Neural progenitor cell (in vitro differentiated cells): ENCODE measurements at regions not wholly inside any gene's neighbourhood (a gene's known extent, or its start where the extent isn't known, plus 50 kb on each side); places are given as distances from the start of the nearest gene placed in this dataset.

Source experiments
- DNase-seq: peaks from one replicate; pipeline ENCODE4 v3.0.0-alpha.2; 2016; ENCODE audit warnings: low spot score
- H2AFZ ChIP-seq: fragments of 200-600 bp; sonication (generic); replicated peaks from 2 replicates; pipeline ENCODE4 v1.6.1; 2016; ENCODE audit warnings: antibody characterized with exemption
- H3F3A ChIP-seq: fragments of 200-600 bp; sonication (generic); 2 replicates; pipeline ENCODE4 v1.6.1; 2016; ENCODE audit warnings: antibody characterized with exemption, low read depth
- H3K27ac ChIP-seq: fragments of 200-600 bp; sonication (generic); 2 replicates; pipeline ENCODE4 v1.5.1; 2016; ENCODE audit warnings: mild to moderate bottlenecking
- H3K27me3 ChIP-seq: fragments of 200-600 bp; sonication (generic); 2 replicates; pipeline ENCODE4 v1.6.1; 2016; ENCODE audit warnings: mild to moderate bottlenecking, moderate library complexity
- H3K36me3 ChIP-seq: fragments of 200-600 bp; sonication (generic); 2 replicates; pipeline ENCODE4 v1.5.1; 2016
- H3K4me1 ChIP-seq: fragments of 200-600 bp; sonication (generic); 2 replicates; pipeline ENCODE4 v1.6.1; 2016; ENCODE audit warnings: mixed run types
- H3K4me2 ChIP-seq: fragments of 200-600 bp; sonication (generic); 2 replicates; pipeline ENCODE4 v1.6.1; 2016
- H3K4me3 ChIP-seq: fragments of 200-600 bp; sonication (generic); 2 replicates; pipeline ENCODE4 v1.5.1; 2016
- H3K79me2 ChIP-seq: fragments of 200-600 bp; sonication (generic); 2 replicates; pipeline ENCODE4 v1.6.1; 2016; ENCODE audit warnings: low read depth
- H3K9ac ChIP-seq: fragments of 200-600 bp; sonication (generic); 2 replicates; pipeline ENCODE4 v1.6.1; 2016
- H3K9me3 ChIP-seq: fragments of 200-600 bp; sonication (generic); 2 replicates; pipeline ENCODE4 v1.5.1; 2016; ENCODE audit warnings: low read depth
- H4K20me1 ChIP-seq: fragments of 200-600 bp; sonication (generic); 2 replicates; pipeline ENCODE4 v1.6.1; 2016; ENCODE audit warnings: low read depth
- H3K27ac Mint-ChIP-seq: 3 replicates; pipeline ENCODE4 v1.8.0; 2021; ENCODE audit warnings: mixed read lengths
- H3K27me3 Mint-ChIP-seq: 2 replicates; pipeline ENCODE4 v1.8.0; 2022; ENCODE audit warnings: low read depth, mild to moderate bottlenecking, inconsistent platforms, moderate library complexity, mixed read lengths; ENCODE audit not compliant: insufficient read depth
- H3K36me3 Mint-ChIP-seq: 3 replicates; pipeline ENCODE4 v1.8.0; 2021; ENCODE audit warnings: mixed read lengths
- H3K4me1 Mint-ChIP-seq: 3 replicates; pipeline ENCODE4 v1.8.0; 2021; ENCODE audit warnings: mixed read lengths
- H3K4me3 Mint-ChIP-seq: 3 replicates; pipeline ENCODE4 v1.8.0; 2021; ENCODE audit warnings: mild to moderate bottlenecking, moderate library complexity, mixed read lengths
- H3K9me3 Mint-ChIP-seq: 3 replicates; pipeline ENCODE4 v1.8.0; 2020; ENCODE audit warnings: mixed read lengths
- EZH2 ChIP-seq: fragments of 200-600 bp; sonication (generic); IDR thresholded peaks from 2 replicates; pipeline ENCODE4 v1.6.1; 2017; ENCODE audit warnings: antibody characterized with exemption, mild to moderate bottlenecking, moderate library complexity
- EZH2phosphoT487 ChIP-seq: fragments of 200-600 bp; sonication (generic); IDR thresholded peaks from 2 replicates; pipeline ENCODE4 v1.6.1; 2017; ENCODE audit warnings: antibody characterized with exemption
- TF ChIP-seq, protein P1 (sequence below): fragments of 200-600 bp; sonication (generic); IDR thresholded peaks from 2 replicates; pipeline ENCODE4 v1.5.1; 2017; ENCODE audit warnings: antibody characterized with exemption, mild to moderate bottlenecking

DNA sequence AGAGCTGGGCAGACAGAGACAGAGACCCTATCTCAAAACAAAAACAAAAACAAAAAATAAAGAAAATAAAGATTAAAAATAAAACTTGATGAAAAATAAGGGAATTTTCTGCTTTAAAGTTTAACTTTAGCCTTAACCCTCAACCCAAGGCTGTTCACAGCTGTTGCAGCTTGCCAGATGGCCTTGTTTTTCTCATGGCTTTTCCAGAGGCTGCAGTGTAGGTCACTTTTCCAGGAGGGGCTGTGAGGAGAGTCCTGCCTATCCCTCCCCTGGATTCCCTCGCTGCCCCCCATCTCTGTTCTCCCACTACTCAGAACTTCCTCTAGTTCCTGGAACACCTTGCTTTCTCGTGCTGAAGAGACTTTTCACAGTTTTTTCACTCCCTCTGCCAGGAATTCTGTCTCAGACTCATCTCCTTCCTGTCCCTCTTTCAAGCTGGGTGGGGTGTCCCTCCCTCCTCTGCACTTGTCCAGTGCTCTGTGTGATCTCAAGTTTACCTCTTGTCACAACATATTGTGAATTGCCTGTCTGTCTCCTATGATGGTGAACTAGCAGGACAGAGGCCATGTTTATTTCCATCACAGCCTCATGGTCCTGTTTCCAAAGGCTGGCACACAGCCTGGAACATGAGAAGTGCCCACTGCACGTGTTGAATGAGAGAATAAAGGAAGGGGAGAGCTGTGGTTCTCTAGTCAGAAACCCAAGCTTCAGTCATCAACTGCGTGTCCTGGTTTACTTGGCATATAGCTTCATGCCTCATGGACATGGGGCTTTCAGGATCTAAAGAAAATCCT is 69.9 kb upstream of the MSI2 start:
- no peak overlapping the region for H3K4me3 ChIP-seq
- Mint-ChIP-seq H3K9me3 (no peaks in the 10 kb centered on the region), H3K27me3 (peaks cover 5% of the 10 kb centered on the region), H3K36me3 (no peaks in the 10 kb centered on the region), H3K4me1 (peaks cover 3% of the 10 kb centered on the region), H3K27ac (no peak overlapping the region), H3K4me3 (no peak overlapping the region)
- H3K9ac ChIP-seq = no peak overlapping the region
- no peaks in the 10 kb centered on the region for H3K27me3 ChIP-seq
- no peak for TF ChIP-seq EZH2phosphoT487
- TF ChIP-seq EZH2 = no peak
- TF ChIP-seq, protein P1, sequence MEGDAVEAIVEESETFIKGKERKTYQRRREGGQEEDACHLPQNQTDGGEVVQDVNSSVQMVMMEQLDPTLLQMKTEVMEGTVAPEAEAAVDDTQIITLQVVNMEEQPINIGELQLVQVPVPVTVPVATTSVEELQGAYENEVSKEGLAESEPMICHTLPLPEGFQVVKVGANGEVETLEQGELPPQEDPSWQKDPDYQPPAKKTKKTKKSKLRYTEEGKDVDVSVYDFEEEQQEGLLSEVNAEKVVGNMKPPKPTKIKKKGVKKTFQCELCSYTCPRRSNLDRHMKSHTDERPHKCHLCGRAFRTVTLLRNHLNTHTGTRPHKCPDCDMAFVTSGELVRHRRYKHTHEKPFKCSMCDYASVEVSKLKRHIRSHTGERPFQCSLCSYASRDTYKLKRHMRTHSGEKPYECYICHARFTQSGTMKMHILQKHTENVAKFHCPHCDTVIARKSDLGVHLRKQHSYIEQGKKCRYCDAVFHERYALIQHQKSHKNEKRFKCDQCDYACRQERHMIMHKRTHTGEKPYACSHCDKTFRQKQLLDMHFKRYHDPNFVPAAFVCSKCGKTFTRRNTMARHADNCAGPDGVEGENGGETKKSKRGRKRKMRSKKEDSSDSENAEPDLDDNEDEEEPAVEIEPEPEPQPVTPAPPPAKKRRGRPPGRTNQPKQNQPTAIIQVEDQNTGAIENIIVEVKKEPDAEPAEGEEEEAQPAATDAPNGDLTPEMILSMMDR = no peak
- H3K4me1 ChIP-seq = peaks cover 4% of the 10 kb centered on the region
- H2AFZ ChIP-seq = no peak overlapping the region
- no peak overlapping the region for H3K4me2 ChIP-seq
- no peaks in the 10 kb centered on the region for H3K36me3 ChIP-seq
- H3K79me2 ChIP-seq = no peaks in the 10 kb centered on the region
- no peak overlapping the region for H3K27ac ChIP-seq
- H4K20me1 ChIP-seq = no peaks in the 10 kb centered on the region
- no peak for DNase-seq
- no peaks in the 10 kb centered on the region for H3F3A ChIP-seq
- H3K9me3 ChIP-seq = no peaks in the 10 kb centered on the region

DNA sequence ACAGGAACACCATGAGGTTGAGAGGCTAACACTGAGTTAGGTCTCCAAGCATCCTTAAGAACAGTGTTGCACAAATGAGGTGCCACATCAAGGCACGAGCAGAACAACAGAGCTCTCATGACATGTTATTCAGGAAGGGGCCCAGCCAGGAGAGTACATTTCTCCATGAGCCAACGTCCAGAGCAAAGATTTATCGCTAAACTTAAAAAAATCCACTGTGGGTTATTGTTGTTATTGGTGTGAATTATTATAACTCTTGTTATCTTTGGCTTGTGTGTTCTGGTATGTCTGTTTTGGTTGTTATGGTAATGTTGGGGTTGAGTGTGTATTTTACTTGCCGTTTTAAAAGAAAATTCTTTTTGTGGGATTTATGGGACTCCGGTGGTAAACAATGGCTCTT is 68.9 kb upstream of the MSI2 start:
- no peaks in the 10 kb centered on the region for H3K36me3 ChIP-seq
- no peaks in the 10 kb centered on the region for H3K27me3 ChIP-seq
- H3K4me2 ChIP-seq = no peak overlapping the region
- H3K4me3 ChIP-seq = no peak overlapping the region
- H3K27ac ChIP-seq = no peak overlapping the region
- no peaks in the 10 kb centered on the region for H3F3A ChIP-seq
- Mint-ChIP-seq H3K4me3 (no peak overlapping the region), H3K4me1 (peaks cover 3% of the 10 kb centered on the region), H3K27me3 (peaks cover 5% of the 10 kb centered on the region), H3K9me3 (no peaks in the 10 kb centered on the region), H3K27ac (peak overlapping the region; percentile 7), H3K36me3 (no peaks in the 10 kb centered on the region)
- H2AFZ ChIP-seq = no peak overlapping the region
- no peak for DNase-seq
- no peaks in the 10 kb centered on the region for H4K20me1 ChIP-seq
- H3K79me2 ChIP-seq = no peaks in the 10 kb centered on the region
- TF ChIP-seq, protein P1 = no peak
- TF ChIP-seq EZH2phosphoT487 (no peak), EZH2 (no peak)
- peaks cover 4% of the 10 kb centered on the region for H3K4me1 ChIP-seq
- no peak overlapping the region for H3K9ac ChIP-seq
- H3K9me3 ChIP-seq = no peaks in the 10 kb centered on the region

DNA sequence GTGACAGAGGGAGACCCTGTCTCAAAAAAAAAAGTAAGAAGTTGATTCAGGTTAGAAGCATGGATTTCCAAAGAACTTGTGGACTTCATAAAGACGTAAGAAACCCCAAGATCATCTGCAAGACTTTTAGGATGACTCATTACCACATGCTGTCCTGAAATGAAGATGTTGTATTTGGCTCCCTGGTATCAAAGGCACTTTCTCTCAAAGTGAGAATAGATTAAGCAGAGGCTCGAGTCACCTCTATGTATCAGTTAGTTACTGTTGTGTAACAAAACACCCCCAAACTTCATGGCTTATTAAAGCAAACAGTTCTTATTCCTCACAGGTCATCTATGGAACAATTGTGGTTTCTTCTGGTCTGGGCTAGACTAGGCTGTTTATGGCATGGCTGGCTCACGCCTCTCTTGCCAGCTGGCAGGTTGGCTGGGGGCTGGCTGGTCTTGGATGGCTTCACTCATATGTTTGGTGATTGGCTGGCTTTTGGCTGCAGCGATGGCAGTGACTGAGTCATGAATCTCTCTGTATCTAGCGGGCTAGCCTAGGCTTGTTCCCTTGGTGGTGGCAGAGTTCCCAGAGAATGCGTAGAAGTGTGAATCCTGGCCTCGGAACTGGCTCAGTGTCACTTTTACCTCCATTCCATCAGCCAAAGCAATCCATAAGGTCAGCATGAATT is 60.4 kb upstream of the MSI2 start:
- DNase-seq = no peak
- no peaks in the 10 kb centered on the region for H3K36me3 ChIP-seq

More for the DNA sequence above, 60.4 kb upstream of the MSI2 start:
- Histone ChIP-seq H3K79me2 (no peaks in the 10 kb centered on the region), H3F3A (no peaks in the 10 kb centered on the region), H3K4me3 (no peak overlapping the region), H4K20me1 (no peaks in the 10 kb centered on the region), H3K9ac (no peak overlapping the region), H3K27me3 (no peaks in the 10 kb centered on the region), H3K9me3 (no peaks in the 10 kb centered on the region), H3K4me1 (no peaks in the 10 kb centered on the region), H2AFZ (no peak overlapping the region), H3K4me2 (no peak overlapping the region), H3K27ac (no peak overlapping the region)
- Mint-ChIP-seq H3K36me3 (no peaks in the 10 kb centered on the region), H3K27ac (no peak overlapping the region), H3K4me1 (no peaks in the 10 kb centered on the region), H3K9me3 (peaks cover 11% of the 10 kb centered on the region), H3K4me3 (no peak overlapping the region), H3K27me3 (peaks cover 6% of the 10 kb centered on the region)
- TF ChIP-seq, protein P1 = no peak
- no peak for TF ChIP-seq EZH2phosphoT487
- no peak for TF ChIP-seq EZH2
